Mesendoderm (in vitro differentiated cells): ENCODE measurements at regions not wholly inside any gene's neighbourhood (a gene's known extent, or its start where the extent isn't known, plus 50 kb on each side); places are given as distances from the start of the nearest gene placed in this dataset.

Experiments used
- DNase-seq: peaks from one replicate; pipeline ENCODE4 v3.0.0; 2013
- H2AK5ac ChIP-seq: 2 replicates; pipeline ENCODE4 v1.6.1; 2013; ENCODE audit warnings: low read length, inconsistent platforms
- H2BK120ac ChIP-seq: 2 replicates; pipeline ENCODE4 v1.6.1; 2013; ENCODE audit warnings: low read depth, mild to moderate bottlenecking, low read length, moderate library complexity, mixed read lengths
- H2BK15ac ChIP-seq: replicated peaks from 2 replicates; pipeline ENCODE4 v1.6.1; 2013; ENCODE audit warnings: low read depth, mild to moderate bottlenecking, moderate library complexity
- H2BK5ac ChIP-seq: 2 replicates; pipeline ENCODE4 v1.6.1; 2013; ENCODE audit warnings: low read length, inconsistent platforms
- H3K18ac ChIP-seq: 2 replicates; pipeline ENCODE4 v1.6.1; 2013; ENCODE audit warnings: mild to moderate bottlenecking, low read length, mixed read lengths
- H3K23ac ChIP-seq: one replicate; pipeline ENCODE4 v1.6.1; 2013; ENCODE audit warnings: low read length
- H3K27ac ChIP-seq: 2 replicates; pipeline ENCODE4 v1.5.1; 2013; ENCODE audit warnings: low read depth, mild to moderate bottlenecking, inconsistent platforms, low read length, moderate library complexity
- H3K27me3 ChIP-seq: 2 replicates; pipeline ENCODE4 v1.6.1; 2013; ENCODE audit warnings: low read length, control low read depth, mild to moderate bottlenecking, inconsistent platforms; ENCODE audit not compliant: insufficient read depth, poor library complexity
- H3K36me3 ChIP-seq: 2 replicates; pipeline ENCODE4 v1.6.1; 2013; ENCODE audit warnings: low read length, inconsistent platforms; ENCODE audit not compliant: control insufficient read depth, insufficient read depth
- H3K4ac ChIP-seq: one replicate; pipeline ENCODE4 v1.6.1; 2013; ENCODE audit warnings: low read depth, mild to moderate bottlenecking, low read length, moderate library complexity
- H3K4me1 ChIP-seq: 2 replicates; pipeline ENCODE4 v1.6.1; 2013; ENCODE audit warnings: low read depth, low read length, inconsistent platforms; ENCODE audit not compliant: control insufficient read depth
- H3K4me2 ChIP-seq: 2 replicates; pipeline ENCODE4 v1.6.1; 2013; ENCODE audit warnings: low read length
- H3K4me3 ChIP-seq: 2 replicates; pipeline ENCODE4 v1.5.1; 2013; ENCODE audit warnings: mild to moderate bottlenecking, low read length
- H3K56ac ChIP-seq: one replicate; pipeline ENCODE4 v1.6.1; 2013; ENCODE audit warnings: low read length
- H3K79me1 ChIP-seq: 2 replicates; pipeline ENCODE4 v1.6.1; 2013; ENCODE audit warnings: low read length, inconsistent platforms
- H3K79me2 ChIP-seq: 2 replicates; pipeline ENCODE4 v1.6.1; 2013; ENCODE audit warnings: mild to moderate bottlenecking, low read length; ENCODE audit not compliant: control insufficient read depth, insufficient read depth
- H3K9ac ChIP-seq: 2 replicates; pipeline ENCODE4 v1.6.1; 2013; ENCODE audit warnings: low read length, inconsistent platforms
- H4K5ac ChIP-seq: one replicate; pipeline ENCODE4 v1.6.1; 2013; ENCODE audit warnings: low read length
- H4K8ac ChIP-seq: one replicate; pipeline ENCODE4 v1.6.1; 2013; ENCODE audit warnings: low read depth, mild to moderate bottlenecking, control low read depth, low read length, moderate library complexity
- WGBS: extraction: QIAGEN DNeasy Blood & Tissue Kit; methylation state at CpG from one replicate; pipeline ENCODE4 v1.1.7; 2013; ENCODE audit warnings: low lambda C conversion rate, missing lambda C conversion rate; ENCODE audit not compliant: insufficient coverage; ENCODE audit errors: extremely low coverage; 5-methylcytosine and 5-hydroxymethylcytosine counted together

- H2BK5ac ChIP-seq = no peak overlapping the region
- no peak overlapping the region for H3K56ac ChIP-seq
- H3K4me2 ChIP-seq = no peak overlapping the region
- no peaks in the 10 kb centered on the region for H3K79me2 ChIP-seq
- H3K4ac ChIP-seq = no peak overlapping the region
- H3K27me3 ChIP-seq = no peaks in the 10 kb centered on the region
- H2AK5ac ChIP-seq = no peak overlapping the region
- H3K36me3 ChIP-seq = no peaks in the 10 kb centered on the region
- H3K4me1 ChIP-seq = no peaks in the 10 kb centered on the region
- H4K5ac ChIP-seq = no peak overlapping the region
- no peak overlapping the region for H3K18ac ChIP-seq
- no peak for DNase-seq
- no peak overlapping the region for H3K23ac ChIP-seq
- no peak overlapping the region for H2BK120ac ChIP-seq
- no peak overlapping the region for H3K27ac ChIP-seq
- no peak overlapping the region for H3K4me3 ChIP-seq
- H3K79me1 ChIP-seq = no peaks in the 10 kb centered on the region
- no CpG with 5 or more reads among the region's 1 CpG for WGBS
- no peak overlapping the region for H4K8ac ChIP-seq
- H3K9ac ChIP-seq = no peak overlapping the region
- H2BK15ac ChIP-seq = no peak overlapping the region
Measured at GRCh38 chr17:69704935-69705334, 290.4 kb downstream of the MAP2K6 start.

- Histone ChIP-seq H3K4me2 (no peak overlapping the region), H3K27me3 (no peaks in the 10 kb centered on the region), H2BK15ac (no peak overlapping the region), H3K79me1 (no peaks in the 10 kb centered on the region), H3K4me3 (no peak overlapping the region), H4K5ac (no peak overlapping the region), H2BK120ac (no peak overlapping the region), H3K4ac (no peak overlapping the region), H3K18ac (no peak overlapping the region), H3K23ac (no peak overlapping the region), H3K9ac (no peak overlapping the region), H4K8ac (no peak overlapping the region), H3K27ac (no peak overlapping the region), H2BK5ac (no peak overlapping the region), H3K36me3 (no peaks in the 10 kb centered on the region), H3K56ac (no peak overlapping the region), H3K4me1 (no peaks in the 10 kb centered on the region), H3K79me2 (no peaks in the 10 kb centered on the region), H2AK5ac (no peak overlapping the region)
- WGBS = no CpG with 5 or more reads among the region's 2 CpGs
- DNase-seq = no peak
Measured at GRCh38 chr17:69706127-69706526, 291.6 kb downstream of the MAP2K6 start.

GRCh38 chr17:69709441-69709840 lies 294.9 kb downstream of the MAP2K6 start:
- no peak overlapping the region for H3K56ac ChIP-seq
- H3K4me2 ChIP-seq = no peak overlapping the region
- H3K27ac ChIP-seq = no peak overlapping the region
- H3K79me2 ChIP-seq = no peaks in the 10 kb centered on the region
- no peak overlapping the region for H2BK5ac ChIP-seq
- no peak for DNase-seq
- H3K23ac ChIP-seq = no peak overlapping the region
- H2AK5ac ChIP-seq = no peak overlapping the region
- H4K8ac ChIP-seq = no peak overlapping the region
- H2BK15ac ChIP-seq = no peak overlapping the region
- H3K18ac ChIP-seq = no peak overlapping the region
- no peaks in the 10 kb centered on the region for H3K79me1 ChIP-seq
- no peaks in the 10 kb centered on the region for H3K27me3 ChIP-seq
- no peak overlapping the region for H4K5ac ChIP-seq
- no peak overlapping the region for H3K9ac ChIP-seq
- H3K36me3 ChIP-seq = no peaks in the 10 kb centered on the region
- no peak overlapping the region for H3K4ac ChIP-seq
- no peak overlapping the region for H3K4me3 ChIP-seq
- no peaks in the 10 kb centered on the region for H3K4me1 ChIP-seq
- no peak overlapping the region for H2BK120ac ChIP-seq
- no CpG with 5 or more reads among the region's 6 CpGs for WGBS

GRCh38 chr17:69710926-69711325 lies 296.4 kb downstream of the MAP2K6 start:
- Histone ChIP-seq H3K56ac (no peak overlapping the region), H3K27ac (no peak overlapping the region), H3K23ac (no peak overlapping the region), H3K79me1 (no peaks in the 10 kb centered on the region), H3K79me2 (no peaks in the 10 kb centered on the region), H3K4me2 (no peak overlapping the region), H2BK5ac (no peak overlapping the region), H3K27me3 (no peaks in the 10 kb centered on the region), H4K8ac (no peak overlapping the region), H2BK120ac (no peak overlapping the region), H3K4me3 (no peak overlapping the region), H3K36me3 (no peaks in the 10 kb centered on the region), H2BK15ac (no peak overlapping the region), H4K5ac (no peak overlapping the region), H3K9ac (no peak overlapping the region), H3K18ac (no peak overlapping the region), H2AK5ac (no peak overlapping the region), H3K4me1 (no peaks in the 10 kb centered on the region), H3K4ac (no peak overlapping the region)
- no peak for DNase-seq
- WGBS = no CpG with 5 or more reads among the region's 2 CpGs

- H3K56ac ChIP-seq = no peak overlapping the region
- H3K4me1 ChIP-seq = no peaks in the 10 kb centered on the region
- H2BK120ac ChIP-seq = no peak overlapping the region
- no peak for DNase-seq
- no peaks in the 10 kb centered on the region for H3K79me2 ChIP-seq
- no peak overlapping the region for H2BK5ac ChIP-seq
- no peaks in the 10 kb centered on the region for H3K79me1 ChIP-seq
- H3K4ac ChIP-seq = no peak overlapping the region
- H3K4me2 ChIP-seq = no peak overlapping the region
- H2AK5ac ChIP-seq = no peak overlapping the region
- no peak overlapping the region for H3K18ac ChIP-seq
- no peaks in the 10 kb centered on the region for H3K36me3 ChIP-seq
- no peak overlapping the region for H3K9ac ChIP-seq
- no peak overlapping the region for H3K4me3 ChIP-seq
- H3K27ac ChIP-seq = no peak overlapping the region
- H3K27me3 ChIP-seq = no peaks in the 10 kb centered on the region
- no peak overlapping the region for H3K23ac ChIP-seq
- H4K8ac ChIP-seq = no peak overlapping the region
- WGBS = no CpG with 5 or more reads among the region's 4 CpGs
- no peak overlapping the region for H4K5ac ChIP-seq
- H2BK15ac ChIP-seq = no peak overlapping the region
Measured at GRCh38 chr17:69711541-69711940, 297.0 kb downstream of the MAP2K6 start.

GRCh38 chr17:69712801-69713311 lies 298.4 kb downstream of the MAP2K6 start:
- Histone ChIP-seq H3K79me2 (no peaks in the 10 kb centered on the region), H3K56ac (no peak overlapping the region), H2AK5ac (no peak overlapping the region), H3K4me2 (no peak overlapping the region), H3K79me1 (no peaks in the 10 kb centered on the region), H3K4me1 (no peaks in the 10 kb centered on the region), H4K8ac (no peak overlapping the region), H3K4me3 (no peak overlapping the region), H4K5ac (no peak overlapping the region), H3K23ac (no peak overlapping the region), H3K4ac (no peak overlapping the region), H3K27ac (no peak overlapping the region), H3K36me3 (no peaks in the 10 kb centered on the region), H2BK15ac (no peak overlapping the region), H3K18ac (no peak overlapping the region), H2BK5ac (no peak overlapping the region), H3K27me3 (no peaks in the 10 kb centered on the region), H3K9ac (no peak overlapping the region), H2BK120ac (no peak overlapping the region)
- WGBS = no CpG with 5 or more reads among the region's 2 CpGs
- no peak for DNase-seq
